WERI-Rb-1 (cell line): ENCODE measurements at regions not wholly inside any gene's neighbourhood (a gene's known extent, or its start where the extent isn't known, plus 50 kb on each side); places are given as distances from the start of the nearest gene placed in this dataset.

ENCODE experiments used
- DNase-seq: peaks from one replicate; pipeline ENCODE4 v3.0.0-alpha.2; 2020
- H3K27ac ChIP-seq: fragments of 250-450 bp; sonication (Bioruptor Pico); 2 replicates; pipeline ENCODE4 v1.5.1; 2020; ENCODE audit warnings: mild to moderate bottlenecking, moderate library complexity
- H3K27me3 ChIP-seq: fragments of 250-450 bp; sonication (Bioruptor Pico); 2 replicates; pipeline ENCODE4 v1.5.1; 2021; ENCODE audit warnings: mild to moderate bottlenecking, low read depth, moderate library complexity; ENCODE audit not compliant: insufficient read depth, severe bottlenecking
- H3K36me3 ChIP-seq: fragments of 250-450 bp; sonication (Bioruptor Pico); 2 replicates; pipeline ENCODE4 v1.5.1; 2020; ENCODE audit warnings: mild to moderate bottlenecking, moderate library complexity
- H3K4me3 ChIP-seq: 2 replicates; pipeline ENCODE4 v1.5.1; 2011; ENCODE audit warnings: low read depth, mild to moderate bottlenecking, control low read depth, low read length
- H3K9me3 ChIP-seq: fragments of 250-450 bp; sonication (Bioruptor Pico); 2 replicates; pipeline ENCODE4 v1.5.1; 2021; ENCODE audit warnings: mild to moderate bottlenecking, moderate library complexity; ENCODE audit not compliant: severe bottlenecking
- TF ChIP-seq, protein P1 (sequence below): IDR thresholded peaks from 2 replicates; pipeline ENCODE4 v1.5.1; 2011; ENCODE audit warnings: low read depth, mild to moderate bottlenecking, control low read depth, inconsistent platforms, low read length

GRCh38 chr7:136807598-136807997 lies 60.9 kb upstream of the CHRM2 start:
- H3K4me3 ChIP-seq, result no peak overlapping the region
- no peaks in the 10 kb centered on the region for H3K27me3 ChIP-seq
- H3K36me3 ChIP-seq, result no peaks in the 10 kb centered on the region
- no peak overlapping the region for H3K27ac ChIP-seq
- no peaks in the 10 kb centered on the region for H3K9me3 ChIP-seq
- no peak for DNase-seq
- TF ChIP-seq, protein P1, sequence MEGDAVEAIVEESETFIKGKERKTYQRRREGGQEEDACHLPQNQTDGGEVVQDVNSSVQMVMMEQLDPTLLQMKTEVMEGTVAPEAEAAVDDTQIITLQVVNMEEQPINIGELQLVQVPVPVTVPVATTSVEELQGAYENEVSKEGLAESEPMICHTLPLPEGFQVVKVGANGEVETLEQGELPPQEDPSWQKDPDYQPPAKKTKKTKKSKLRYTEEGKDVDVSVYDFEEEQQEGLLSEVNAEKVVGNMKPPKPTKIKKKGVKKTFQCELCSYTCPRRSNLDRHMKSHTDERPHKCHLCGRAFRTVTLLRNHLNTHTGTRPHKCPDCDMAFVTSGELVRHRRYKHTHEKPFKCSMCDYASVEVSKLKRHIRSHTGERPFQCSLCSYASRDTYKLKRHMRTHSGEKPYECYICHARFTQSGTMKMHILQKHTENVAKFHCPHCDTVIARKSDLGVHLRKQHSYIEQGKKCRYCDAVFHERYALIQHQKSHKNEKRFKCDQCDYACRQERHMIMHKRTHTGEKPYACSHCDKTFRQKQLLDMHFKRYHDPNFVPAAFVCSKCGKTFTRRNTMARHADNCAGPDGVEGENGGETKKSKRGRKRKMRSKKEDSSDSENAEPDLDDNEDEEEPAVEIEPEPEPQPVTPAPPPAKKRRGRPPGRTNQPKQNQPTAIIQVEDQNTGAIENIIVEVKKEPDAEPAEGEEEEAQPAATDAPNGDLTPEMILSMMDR, result peak; percentile 24; the same call in 1 of the 2 replicates

DNA sequence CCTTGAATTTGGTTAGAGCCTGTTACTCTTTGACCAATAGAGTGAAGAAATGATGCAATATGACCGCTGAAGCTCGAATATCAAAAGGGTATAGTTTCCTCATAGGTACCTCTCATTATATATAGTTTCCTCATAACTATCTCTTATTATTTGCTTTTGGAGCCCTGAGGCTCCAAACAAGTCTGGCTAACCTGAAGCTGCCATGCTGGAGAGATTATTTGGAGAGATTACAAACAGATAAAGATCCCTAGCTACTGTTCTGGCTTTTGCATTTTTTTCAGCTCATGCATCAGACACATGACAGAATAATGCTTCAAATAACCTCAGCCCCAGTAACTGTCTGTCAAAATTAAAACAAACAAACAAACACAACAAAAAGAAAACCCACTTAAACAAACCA lies 65.4 kb upstream of the CHRM2 start:
- H3K9me3 ChIP-seq, result no peaks in the 10 kb centered on the region
- no peak overlapping the region for H3K27ac ChIP-seq
- DNase-seq, result no peak
- H3K36me3 ChIP-seq, result no peaks in the 10 kb centered on the region
- TF ChIP-seq, protein P1, result no peak
- H3K27me3 ChIP-seq, result no peaks in the 10 kb centered on the region
- H3K4me3 ChIP-seq, result no peak overlapping the region

- TF ChIP-seq, protein P1, result no peak
- Histone ChIP-seq H3K27ac (no peak overlapping the region), H3K9me3 (no peaks in the 10 kb centered on the region), H3K27me3 (no peaks in the 10 kb centered on the region), H3K4me3 (no peak overlapping the region), H3K36me3 (no peaks in the 10 kb centered on the region)
- DNase-seq, result no peak
Measured at GRCh38 chr7:136783934-136784333, 84.5 kb upstream of the CHRM2 start.

DNA sequence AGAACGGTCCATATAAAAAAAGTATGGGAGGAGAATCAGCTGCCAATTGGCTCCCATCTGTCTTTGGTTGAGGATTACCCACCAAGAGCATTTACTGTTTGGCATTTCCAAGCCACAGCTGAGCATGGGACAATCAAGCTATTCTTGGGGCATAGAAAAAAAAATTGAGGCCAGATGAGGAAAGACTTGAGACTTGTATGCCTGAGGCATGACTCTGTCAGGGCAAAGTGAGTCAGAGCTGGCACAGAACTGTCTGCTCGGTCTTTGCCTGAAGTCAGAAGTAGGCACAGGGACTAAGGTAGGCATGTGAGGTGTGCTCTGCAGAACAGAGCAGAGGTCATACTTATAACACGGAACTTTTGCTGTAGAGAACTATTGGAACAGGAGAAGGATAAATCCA lies 126.5 kb upstream of the CHRM2 start:
- H3K27me3 ChIP-seq, result no peaks in the 10 kb centered on the region
- no peak for DNase-seq
- no peaks in the 10 kb centered on the region for H3K36me3 ChIP-seq
- H3K9me3 ChIP-seq, result no peaks in the 10 kb centered on the region
- no peak overlapping the region for H3K27ac ChIP-seq
- H3K4me3 ChIP-seq, result no peak overlapping the region
- TF ChIP-seq, protein P1, result no peak

DNA sequence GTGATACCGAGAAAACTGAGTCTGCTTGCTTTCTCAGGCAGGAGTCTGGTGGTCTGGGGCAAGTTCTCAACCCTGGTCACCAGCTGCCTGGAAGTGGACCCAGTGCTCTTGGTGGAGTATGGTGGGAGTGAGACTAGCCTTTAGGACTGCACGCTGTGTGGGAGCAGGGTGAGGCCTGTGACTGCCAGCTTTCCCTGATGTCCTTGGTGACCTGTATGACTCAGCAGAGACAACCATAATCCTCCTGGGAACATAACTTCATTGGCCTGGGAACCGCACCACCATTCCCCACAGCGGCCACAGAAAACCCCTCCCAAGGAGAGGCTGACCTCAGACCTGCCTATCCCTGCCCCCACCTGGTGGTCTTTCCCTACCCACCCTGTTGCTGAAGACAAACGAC lies 139.5 kb upstream of the CHRM2 start:
- TF ChIP-seq, protein P1, result no peak
- no peaks in the 10 kb centered on the region for H3K9me3 ChIP-seq
- H3K27me3 ChIP-seq, result no peaks in the 10 kb centered on the region
- no peak overlapping the region for H3K4me3 ChIP-seq
- H3K36me3 ChIP-seq, result no peaks in the 10 kb centered on the region
- DNase-seq, result no peak
- H3K27ac ChIP-seq, result no peak overlapping the region

DNA sequence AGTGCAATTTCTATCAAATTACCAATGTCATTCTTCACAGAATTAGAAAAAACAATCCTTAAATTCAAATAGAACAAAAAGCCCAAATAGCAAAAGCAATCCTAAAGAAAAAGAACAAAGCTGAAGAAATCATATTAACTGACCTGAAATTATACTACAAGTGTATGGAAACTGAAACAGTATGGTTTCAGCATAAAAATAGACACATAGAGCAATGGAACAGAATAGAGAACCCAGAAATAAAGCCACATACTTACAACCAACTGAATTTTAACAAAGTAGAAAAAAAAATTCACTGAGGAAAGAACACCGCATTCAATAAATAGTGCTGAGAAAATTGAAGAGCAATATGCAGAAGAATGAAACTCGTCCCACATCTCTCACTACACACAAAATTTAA lies 142.0 kb upstream of the CHRM2 start:
- Histone ChIP-seq H3K27me3 (no peaks in the 10 kb centered on the region), H3K27ac (no peak overlapping the region), H3K36me3 (no peaks in the 10 kb centered on the region), H3K4me3 (no peak overlapping the region), H3K9me3 (no peaks in the 10 kb centered on the region)
- DNase-seq, result no peak
- TF ChIP-seq, protein P1, result no peak
